ENCODE measurements at regions not wholly inside any gene's neighbourhood (a gene's known extent, or its start where the extent isn't known, plus 50 kb on each side); places are given as distances from the start of the nearest gene placed in this dataset.

DNA sequence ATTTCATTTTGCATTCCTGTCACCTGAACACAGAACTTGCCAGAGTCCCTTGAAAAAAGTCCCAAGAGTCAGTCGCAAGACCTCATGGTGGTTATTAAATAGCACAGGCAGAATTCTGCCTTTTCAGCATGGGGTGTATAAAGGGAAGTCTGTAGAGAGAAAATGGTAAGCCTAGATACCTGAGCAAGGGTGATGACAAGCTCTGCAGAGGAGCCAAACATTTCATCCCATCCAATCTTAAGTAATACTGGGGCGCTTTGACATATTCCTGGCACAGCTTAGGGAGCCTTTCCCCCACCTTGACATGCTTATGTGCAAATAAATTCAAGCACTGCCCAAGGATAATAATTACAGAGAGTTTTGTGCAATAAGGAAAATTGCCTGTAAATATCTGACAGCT, 213.0 kb downstream of the INHBA start:
- Mint-ChIP-seq H3K36me3 (ENCODE audit: insufficient read depth in 1 of 3, low read depth in 3 of 3) (no peaks in the 10 kb centered on the region), H3K4me1 (no peaks in the 10 kb centered on the region), H3K27ac (no peak overlapping the region), H3K4me3 (no peak overlapping the region), H3K9me3 (no peaks in the 10 kb centered on the region), H3K27me3 (ENCODE audit: low read depth) (no peaks in the 10 kb centered on the region)
- Histone ChIP-seq H2AK5ac (ENCODE audit: insufficient read length, low read length) (no peak overlapping the region), H3K23me2 (ENCODE audit: insufficient read length, low read depth, low read length, poor library complexity, severe bottlenecking) (no peaks in the 10 kb centered on the region), H3K23ac (ENCODE audit: insufficient read length, low read depth, low read length) (no peak overlapping the region), H4K20me1 (ENCODE audit: control insufficient read depth, insufficient read depth, insufficient read length) (no peaks in the 10 kb centered on the region), H3K4me1 (ENCODE audit: insufficient read depth, low read length) (no peaks in the 10 kb centered on the region), H3K14ac (ENCODE audit: insufficient read depth, low read length) (no peak overlapping the region), H2BK120ac (ENCODE audit: low read depth, low read length, poor library complexity, severe bottlenecking) (no peak overlapping the region), H2BK5ac (ENCODE audit: insufficient read length, low read length) (no peak overlapping the region), H3K4ac (ENCODE audit: low read depth, low read length) (no peak overlapping the region), H3K9ac (ENCODE audit: extremely low read depth, insufficient read length, low read length) (no peak overlapping the region), H4K8ac (replicated peaks; ENCODE audit: insufficient read length, low read depth, low read length) (no peak overlapping the region), H3T11ph (ENCODE audit: low read length) (no peak overlapping the region), H3K27ac (ENCODE audit: insufficient read length, low read depth, low read length) (no peak overlapping the region), H4K5ac (ENCODE audit: insufficient read length, low read depth, low read length) (no peak overlapping the region), H2BK12ac (ENCODE audit: insufficient read length, low read depth, low read length) (no peak overlapping the region), H2AFZ (ENCODE audit: low read length) (no peak overlapping the region), H3K18ac (ENCODE audit: insufficient read length, low read depth, low read length) (no peak overlapping the region), H3K27me3 (ENCODE audit: insufficient read depth, low read length) (no peaks in the 10 kb centered on the region), H3K9me3 (ENCODE audit: control insufficient read depth, low read depth, low read length) (no peaks in the 10 kb centered on the region), H3K56ac (ENCODE audit: insufficient read length, low read depth, low read length) (no peak overlapping the region), H3K79me1 (ENCODE audit: insufficient read depth, low read depth, low read length, poor library complexity, severe bottlenecking) (no peaks in the 10 kb centered on the region), H2BK20ac (ENCODE audit: low read depth, low read length, poor library complexity, severe bottlenecking) (no peak overlapping the region), H2BK15ac (ENCODE audit: low read depth, low read length) (no peak overlapping the region), H3K79me2 (ENCODE audit: insufficient read depth, low read length) (no peaks in the 10 kb centered on the region), H3K4me2 (ENCODE audit: insufficient read depth, insufficient read length, low read length) (no peak overlapping the region), H4K91ac (ENCODE audit: insufficient read length, low read depth, low read length) (no peak overlapping the region)
- TF ChIP-seq CTCF (conservative IDR thresholded peaks at IDR 0.05) = no peak
- no CpG with 5 or more reads among the region's 2 CpGs for WGBS (ENCODE audit: extremely low coverage, insufficient read length, low lambda C conversion rate)
- DNase-seq = no peak

All from H9 (cell line).